ENCODE measurements at regions not wholly inside any gene's neighbourhood (a gene's known extent, or its start where the extent isn't known, plus 50 kb on each side); places are given as distances from the start of the nearest gene placed in this dataset.

DNA sequence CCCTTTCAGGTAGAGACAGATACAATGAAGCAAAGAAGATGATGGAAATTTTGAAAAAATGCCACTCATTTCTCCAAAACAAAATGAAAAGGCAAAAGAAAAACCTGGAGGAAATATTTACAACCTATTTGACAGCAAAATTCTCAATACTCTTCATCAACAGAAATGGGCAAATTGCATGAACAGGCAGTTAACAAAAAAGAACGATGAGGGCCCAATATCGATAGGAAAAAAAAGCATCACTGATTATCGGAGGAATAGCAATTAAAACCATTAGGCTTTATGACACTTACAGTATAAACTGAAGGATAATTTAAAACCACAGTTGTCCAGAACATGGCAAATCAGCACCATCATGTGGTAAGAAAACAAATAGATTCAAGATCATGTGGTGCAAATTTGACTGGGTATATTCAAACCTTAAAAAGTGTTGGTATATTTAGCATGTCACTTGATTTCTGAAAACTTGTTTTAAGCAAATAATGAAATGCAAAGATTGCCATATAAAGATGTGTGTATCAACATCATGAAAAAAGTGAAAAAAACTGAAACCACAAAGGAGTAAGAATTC is 222.9 kb downstream of the BRD1 start:
- no peak for DNase-seq (ENCODE audit: low spot score)

DNA sequence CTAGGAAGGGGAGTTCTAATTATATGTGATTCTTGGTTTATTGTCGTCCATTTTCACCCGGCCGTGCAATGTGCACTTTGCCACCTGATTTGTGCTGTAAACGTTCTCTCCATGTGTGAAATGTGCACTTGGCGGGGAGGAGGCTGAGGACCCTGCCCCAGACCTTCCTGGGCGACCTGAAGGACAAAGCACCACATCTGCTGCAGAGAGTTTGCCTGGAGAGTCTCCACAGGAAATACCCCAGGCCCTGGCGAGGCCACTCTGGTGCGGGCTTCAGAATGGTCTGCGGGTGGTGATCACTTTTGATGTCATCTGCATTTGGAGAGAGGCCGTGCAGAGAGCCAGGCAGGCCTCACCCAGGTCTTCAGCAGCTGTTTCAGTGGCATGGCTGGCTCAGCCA is 224.7 kb downstream of the BRD1 start:
- no peak for DNase-seq (ENCODE audit: low spot score)

DNA sequence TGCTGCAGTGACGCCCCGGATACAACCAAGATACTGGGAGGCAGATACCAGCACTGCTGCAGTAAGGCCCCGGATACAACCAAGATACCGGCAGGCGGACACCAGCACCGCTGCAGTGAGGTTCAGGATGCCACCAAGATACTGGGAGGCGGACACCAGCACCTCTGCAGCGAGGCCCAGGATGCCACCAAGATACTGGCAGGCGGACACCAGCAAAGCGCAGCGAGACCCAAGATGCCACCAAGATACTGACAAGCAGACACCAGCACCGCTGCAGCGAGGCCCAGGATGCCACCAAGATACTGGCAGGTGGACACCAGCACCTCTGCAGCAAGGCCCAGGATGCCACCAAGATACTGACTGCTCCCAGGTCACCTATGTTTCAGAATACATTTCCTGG is 225.2 kb downstream of the BRD1 start:
- no peak for DNase-seq (ENCODE audit: low spot score)

DNA sequence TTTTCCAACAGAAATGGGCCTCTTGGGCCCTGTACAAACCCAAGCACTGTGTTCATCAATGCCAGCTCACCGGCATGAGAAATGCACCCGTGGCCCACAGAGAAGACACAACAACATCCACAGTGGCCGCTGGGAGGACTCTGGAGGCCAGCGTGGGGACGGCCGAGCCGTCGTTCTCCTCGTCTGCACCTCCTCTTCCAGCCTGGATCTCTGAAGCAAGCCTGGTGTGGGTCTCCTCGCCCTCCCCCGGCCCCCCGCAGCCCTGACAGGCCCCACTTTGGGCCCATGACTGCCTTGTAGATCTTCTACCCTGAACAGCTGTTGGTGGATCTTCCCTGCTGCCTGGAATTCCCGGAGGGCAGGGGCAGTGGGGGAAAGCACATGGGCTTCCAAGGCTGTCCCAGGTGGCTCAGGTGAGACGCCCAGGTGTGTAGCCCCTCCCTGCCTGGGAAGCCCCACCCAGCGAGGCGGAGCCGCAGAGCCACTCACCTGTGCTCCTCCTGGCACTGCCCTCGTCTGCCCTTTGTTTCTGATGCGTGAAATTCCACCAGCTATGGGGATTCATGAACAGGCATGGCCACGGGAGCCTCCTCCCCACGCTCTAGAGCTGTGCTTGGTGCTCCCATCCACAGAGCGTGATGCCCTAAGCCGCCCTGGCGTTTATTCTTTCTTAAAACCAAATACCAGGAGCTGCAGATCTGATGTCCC is 225.9 kb downstream of the BRD1 start:
- no peak for DNase-seq (ENCODE audit: low spot score)

DNA sequence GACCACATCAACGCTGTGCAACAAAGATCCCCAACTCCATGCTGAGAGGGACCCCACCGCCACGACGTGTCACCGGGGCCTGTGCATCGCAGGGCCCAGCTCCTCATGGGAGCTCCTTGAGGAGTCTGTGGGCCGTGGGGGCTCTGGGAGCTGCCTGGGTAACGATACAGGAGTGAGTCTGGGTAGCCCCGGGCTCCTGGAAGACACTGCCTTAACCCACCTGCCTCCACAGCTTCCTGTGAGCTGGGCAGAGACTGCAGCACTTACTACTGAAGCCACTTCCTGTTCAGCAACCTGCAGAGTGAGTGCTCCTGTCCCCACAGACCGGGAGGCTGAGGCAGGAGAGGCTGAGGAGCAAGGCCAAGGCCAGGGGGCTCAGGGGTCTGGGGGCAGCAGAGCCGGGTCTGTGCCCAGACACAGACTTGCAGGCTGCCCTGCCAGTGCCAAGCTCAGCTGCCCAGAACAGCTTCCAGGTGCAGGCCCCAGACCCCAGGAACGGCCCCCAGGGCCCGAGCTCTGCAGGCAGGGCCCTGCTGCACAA is 226.7 kb downstream of the BRD1 start:
- DNase-seq (ENCODE audit: low spot score), result no peak

DNA sequence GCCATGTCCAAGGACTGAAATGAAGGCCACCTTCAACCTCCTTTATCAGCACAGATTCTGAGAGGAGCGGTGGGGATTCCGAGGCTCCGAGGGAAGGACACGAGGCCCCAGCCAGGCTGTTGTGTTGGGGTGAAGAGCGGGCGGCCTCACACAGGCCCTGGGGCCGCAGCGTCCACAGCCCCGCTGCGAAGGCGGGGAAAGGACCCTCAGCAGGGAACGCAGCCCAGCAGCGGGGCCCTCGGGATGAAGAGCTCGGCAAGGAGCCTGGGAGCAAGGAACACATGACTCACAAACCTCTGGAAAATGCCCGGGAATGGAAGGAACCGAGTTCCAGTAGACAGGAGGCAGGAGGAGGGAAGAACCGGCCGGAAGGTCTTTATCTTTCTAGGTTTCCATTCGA is 227.2 kb downstream of the BRD1 start:
- no peak for DNase-seq (ENCODE audit: low spot score)

DNA sequence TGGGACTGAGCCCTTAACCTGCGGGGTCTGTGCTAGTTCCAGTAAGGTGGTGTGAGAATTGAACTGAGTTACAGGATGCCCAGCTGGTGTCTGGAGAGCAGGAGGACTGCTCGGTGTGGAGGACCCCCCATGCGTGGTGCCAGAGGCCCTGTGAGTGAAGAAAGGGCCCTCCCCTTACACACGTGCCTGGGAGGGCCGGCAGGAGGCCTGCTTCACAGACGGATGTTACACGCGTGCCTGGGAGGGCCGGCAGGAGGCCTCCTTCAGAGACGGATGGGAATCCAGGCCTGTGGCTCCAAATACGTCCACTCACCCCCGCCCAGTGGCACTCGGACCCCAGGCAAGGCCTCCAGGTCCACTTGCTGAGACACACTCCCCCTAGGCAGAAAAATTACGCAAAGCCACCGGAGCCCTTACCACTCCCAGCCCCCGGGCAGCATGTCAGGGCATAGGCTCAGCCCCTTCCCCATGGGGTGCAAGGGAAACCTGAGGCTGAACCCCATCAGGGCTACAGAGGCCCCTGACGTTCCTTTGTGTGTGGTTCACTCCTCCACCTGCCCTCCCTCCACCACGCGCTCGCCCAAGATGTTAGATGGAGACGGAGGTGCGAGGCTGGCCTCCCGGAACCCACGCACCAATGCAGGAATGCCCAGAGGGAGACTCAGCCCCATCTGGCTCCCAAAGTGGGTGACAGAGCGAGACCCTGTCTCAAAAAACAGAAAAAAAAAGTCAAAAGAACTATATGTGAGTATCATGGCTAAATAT is 227.8 kb downstream of the BRD1 start:
- DNase-seq (ENCODE audit: low spot score), result no peak

DNA sequence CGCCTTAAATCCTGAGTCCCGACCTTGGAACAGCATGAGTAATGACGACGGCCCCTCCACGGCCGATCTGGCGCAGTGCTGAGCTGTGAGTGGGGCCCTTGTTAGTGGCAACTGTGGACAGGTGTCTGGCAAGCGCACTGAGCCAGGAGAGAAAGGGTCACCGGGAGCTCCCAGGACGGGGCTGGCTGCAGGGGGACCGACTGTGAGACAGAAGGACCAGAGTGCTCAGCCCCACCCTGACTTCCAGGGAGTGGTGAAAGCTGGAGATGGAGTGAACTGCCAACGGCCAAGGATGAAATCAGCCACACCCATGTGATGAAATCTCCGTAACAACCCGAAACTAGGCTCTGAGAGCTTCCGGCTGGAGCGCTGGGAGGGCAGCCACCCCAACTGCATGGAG is 228.6 kb downstream of the BRD1 start:
- no peak for DNase-seq (ENCODE audit: low spot score)

DNA sequence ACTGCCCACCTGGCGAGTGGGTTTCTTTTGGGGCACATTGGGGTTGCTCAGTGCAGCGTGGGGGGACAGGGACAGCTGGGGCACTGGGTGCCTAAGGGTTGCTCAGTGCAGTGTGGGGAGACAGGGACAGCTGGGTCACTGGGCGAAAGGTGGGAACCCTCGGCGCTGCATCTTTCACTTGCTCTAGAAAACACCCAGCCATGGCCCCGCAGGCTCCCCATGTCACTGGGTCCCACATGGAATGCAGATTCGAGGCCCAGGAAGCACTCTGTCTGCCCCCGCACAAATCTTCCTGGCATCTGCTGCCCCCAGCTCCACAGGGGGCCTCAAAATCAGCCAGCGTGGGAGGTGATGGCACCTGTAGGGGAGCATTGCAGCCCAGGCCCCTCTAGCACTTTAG is 229.3 kb downstream of the BRD1 start:
- no peak for DNase-seq (ENCODE audit: low spot score)

DNA sequence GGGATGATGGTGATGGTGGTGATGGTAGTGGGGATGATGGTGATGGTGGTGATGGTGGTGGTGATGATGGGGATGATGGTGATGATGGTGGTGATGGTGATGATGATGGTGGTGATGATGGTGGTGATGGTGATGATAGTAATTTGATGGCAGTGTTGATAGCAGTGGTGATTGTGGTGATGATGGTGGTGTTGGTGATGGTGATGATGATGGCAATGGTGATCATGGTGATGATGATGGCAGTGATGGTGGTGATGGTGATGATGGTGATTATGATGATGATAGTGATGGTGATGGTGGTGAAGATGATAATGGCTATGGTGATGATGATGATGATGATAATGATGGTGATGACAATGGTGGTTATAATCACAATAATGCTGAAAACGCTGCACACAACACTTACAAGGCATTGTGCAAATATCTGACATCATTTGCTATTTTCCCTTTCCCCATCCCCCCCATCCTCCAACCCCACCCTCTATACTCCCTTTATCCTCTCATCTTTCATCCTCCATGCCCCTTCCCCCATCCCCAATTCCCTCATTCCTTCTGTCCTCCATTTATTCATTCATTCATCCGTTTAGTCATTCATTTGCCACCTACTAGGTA is 230.1 kb downstream of the BRD1 start:
- no peak for DNase-seq (ENCODE audit: low spot score)

DNA sequence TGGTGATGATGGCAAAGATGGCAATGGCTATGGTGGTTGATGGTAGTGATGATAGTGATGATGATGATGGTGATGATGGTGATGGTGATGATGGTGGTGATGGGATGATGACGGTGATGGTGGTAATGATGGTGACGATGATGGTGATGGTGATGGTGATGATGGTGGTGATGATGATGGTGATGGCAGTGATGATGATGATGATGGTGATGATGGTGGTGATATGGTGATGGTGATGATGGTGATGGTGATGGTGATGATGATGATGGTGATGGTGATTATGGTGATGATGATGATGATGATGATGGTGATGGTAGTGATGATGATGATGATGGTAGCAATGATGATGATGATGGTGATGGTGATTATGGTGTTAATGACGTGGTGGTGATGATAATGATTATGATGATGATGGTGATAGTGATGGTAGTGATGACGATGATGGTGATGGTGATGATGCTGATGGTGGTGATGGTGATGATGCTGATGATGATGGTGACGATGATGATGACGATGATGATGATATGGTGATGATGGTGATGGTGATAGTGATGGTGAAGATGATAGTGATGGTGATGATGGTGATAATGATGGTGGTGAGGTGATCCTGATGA is 232.1 kb downstream of the BRD1 start:
- no peak for DNase-seq (ENCODE audit: low spot score)

DNA sequence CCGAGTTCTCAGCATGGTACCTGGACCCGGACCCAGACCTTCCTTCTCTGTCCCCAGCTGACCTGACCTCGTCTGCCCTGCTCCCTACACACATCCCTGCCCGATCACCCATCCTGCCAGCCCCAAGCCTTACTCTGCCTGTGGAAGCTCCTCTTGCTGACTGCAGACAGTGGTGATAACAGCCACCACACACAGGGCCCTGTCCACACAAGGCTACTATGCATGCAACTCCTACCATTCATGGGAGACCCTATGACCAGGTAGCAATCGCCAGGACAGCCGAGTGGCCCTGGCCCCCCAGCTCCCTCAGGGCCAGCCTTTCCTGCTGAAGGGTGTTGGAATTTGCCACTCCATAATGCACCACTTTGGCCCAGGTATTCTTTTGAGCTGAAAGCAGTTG is 233.6 kb downstream of the BRD1 start:
- DNase-seq (ENCODE audit: low spot score), result no peak

DNA sequence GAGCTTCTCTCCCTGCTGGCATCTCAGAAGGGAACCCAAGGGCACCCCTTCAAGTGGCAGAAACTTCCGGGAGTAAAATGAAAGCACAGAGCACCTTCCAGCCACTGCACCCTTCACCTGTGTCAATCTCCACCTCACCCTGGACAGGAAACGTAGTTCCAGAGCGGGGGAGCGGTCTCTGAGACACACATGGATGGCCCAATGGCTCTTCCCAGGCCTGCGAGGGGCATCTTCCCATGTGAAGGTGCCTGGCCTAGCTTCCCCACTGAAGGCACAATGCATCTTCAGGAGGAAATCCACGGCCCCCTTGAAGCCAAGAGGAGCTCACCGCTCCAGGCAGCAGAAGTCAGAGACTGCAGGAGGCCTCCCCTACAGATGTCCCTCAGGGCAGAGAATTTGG is 234.2 kb downstream of the BRD1 start:
- no peak for DNase-seq (ENCODE audit: low spot score)

DNA sequence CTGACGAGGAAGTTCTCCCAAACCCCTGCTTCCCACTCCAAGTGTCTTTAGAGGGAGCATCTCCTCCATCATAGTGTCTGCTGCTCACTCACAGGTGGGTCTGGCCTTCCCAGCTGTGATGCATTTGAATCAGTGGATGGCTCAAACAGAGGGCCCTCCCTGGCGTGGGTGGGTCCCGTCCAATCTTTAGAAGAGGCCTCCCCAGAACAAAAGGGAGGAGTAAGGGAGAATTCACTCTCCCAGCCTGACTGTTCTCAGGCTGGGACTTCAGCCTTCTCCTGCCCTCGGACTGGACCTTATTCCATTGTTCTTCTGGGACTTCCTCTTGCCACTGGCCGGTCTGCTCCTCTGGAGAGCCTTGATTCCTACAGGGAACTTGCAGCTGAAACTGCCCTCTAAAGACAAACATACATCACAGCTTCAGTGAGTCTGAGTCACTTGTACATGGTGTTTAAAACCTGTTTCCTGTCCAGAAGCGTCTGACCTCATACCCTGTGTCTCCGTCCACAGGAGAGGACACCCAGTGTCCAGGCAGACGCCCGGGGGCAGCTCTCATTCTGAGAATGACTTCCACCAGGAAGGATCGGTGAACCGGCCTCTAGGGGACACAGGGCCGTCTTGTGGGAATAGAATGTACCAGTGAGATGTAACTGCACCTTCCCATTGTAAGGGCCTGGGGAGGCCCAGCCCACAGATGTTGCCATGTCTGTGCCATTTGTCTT is 234.7 kb downstream of the BRD1 start:
- no peak for DNase-seq (ENCODE audit: low spot score)

DNA sequence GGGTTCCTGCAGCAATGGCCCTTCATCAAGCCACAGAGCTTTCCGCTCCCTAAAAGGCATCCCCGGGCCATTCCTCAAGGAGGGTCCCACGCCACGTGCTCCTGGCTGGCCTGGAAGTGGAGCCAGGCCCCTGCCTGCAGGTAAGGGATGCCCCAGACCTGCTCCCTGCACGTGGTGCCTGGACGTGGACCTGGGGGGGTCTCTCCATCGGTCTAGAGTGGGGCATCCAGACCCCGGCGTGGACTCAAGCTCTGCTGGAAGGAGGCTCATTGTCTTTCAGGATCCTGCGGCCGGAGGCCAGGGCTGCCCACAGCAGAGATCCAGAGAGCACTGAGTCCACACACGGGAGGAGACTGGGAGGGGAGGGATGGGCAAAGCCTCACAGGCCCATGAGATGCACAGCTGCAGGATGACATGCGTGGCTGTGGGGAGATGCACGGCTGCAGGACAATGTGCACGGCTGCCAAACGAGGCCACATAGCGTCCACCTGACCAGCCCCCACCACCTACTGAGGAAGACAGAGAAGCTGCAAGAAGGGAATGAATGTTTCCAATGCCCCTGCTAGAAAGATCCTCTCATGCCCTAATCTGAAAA is 236.7 kb downstream of the BRD1 start:
- no peak for DNase-seq (ENCODE audit: low spot score)

DNA sequence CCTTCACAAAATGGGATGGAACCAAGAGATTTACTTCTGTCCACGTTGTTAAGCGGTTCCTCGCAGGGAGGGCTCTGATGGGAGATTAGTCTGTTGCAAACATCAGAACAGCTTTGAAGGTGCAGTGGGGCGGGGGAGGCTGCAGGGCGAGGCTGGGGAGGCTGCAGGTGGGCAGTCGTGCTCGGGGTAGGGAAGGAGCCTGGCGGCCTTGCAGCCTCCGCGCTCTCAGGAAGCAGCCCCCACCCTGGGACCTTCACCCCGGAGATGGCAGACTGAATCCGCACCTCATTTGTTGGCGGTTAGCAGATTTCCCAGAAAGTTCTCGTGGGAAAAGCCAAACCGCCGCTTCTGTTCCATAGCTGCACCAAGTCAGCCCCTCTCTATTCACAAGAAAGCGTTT is 237.3 kb downstream of the BRD1 start:
- DNase-seq (ENCODE audit: low spot score), result no peak

DNA sequence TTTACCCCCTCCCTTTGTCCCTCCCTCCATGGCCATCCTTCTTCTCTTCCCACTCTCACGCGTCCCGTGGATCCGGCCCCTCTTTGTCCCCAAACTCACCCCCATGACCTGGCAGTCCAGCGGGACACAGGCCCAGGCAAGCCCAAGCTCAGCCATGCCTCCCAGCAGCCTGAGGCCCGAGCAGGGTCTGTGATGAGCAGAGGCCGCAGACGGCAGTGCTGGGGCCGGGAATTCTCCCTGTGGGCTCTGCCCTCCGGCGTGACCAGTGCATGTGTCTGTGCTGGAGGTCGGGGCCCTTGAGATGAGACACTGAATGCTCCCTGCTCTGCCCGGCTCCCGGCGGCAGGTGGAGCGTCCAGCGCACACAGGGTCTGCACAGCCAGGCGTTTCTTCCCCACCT is 237.9 kb downstream of the BRD1 start:
- DNase-seq (ENCODE audit: low spot score), result no peak

DNA sequence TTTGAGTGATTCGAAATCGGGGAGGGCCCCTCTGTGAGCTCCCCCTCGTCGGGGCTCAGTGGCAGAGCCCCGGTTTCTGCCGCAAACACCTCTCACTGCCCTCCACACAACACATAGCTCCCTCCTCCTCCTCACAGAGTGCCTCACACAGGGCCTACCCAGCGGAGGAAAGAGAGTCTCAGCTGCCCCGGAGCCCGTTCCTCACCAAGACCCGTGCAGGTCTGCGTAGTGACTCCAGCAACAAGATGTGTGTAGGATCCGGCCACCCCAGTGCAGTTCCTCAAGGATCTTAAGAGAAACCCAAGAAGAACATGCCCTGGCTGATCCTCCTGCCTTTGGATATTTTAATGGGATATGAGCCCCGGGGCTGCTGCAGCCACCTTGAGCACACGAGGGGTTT is 238.4 kb downstream of the BRD1 start:
- no peak for DNase-seq (ENCODE audit: low spot score)

DNA sequence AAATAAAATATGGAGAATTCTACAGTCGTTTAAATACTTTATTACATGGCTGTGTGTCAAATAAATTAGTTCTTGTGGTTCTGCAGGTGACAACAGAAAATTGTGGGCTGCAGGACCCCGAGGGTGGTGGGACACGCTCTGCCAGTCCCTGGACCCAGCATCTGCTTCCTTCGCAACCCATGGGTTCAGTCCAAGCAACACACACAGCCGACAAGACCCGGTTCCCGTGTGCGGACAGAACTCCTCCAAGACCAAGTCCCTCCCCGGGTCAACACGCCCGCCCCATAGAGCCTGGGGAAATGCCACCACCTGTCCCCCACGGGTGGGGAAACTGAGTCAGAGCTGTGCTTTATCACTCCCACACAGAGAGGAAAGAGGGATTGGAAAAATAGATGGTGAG is 238.9 kb downstream of the BRD1 start:
- no peak for DNase-seq (ENCODE audit: low spot score)

DNA sequence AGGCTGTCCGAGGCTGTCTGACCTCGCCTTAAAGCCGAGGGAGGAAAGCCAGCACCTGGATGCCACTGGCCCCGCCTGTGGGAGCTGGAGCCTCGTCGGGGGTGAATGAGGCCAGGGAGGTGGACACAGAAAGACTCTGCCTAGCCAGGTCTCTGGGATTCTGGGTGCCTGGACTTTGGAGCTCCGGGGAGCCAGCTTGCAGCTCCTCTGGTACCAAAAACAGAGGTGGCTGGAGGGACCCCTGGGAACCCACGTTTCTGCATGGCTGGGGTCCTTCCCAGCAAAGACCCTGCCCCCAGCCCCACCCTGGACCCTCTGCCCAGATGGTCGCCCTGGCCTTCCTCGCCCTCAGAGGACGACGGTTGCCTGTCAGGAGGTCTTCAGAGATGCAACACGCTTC is 239.7 kb downstream of the BRD1 start:
- no peak for DNase-seq (ENCODE audit: low spot score)

DNA sequence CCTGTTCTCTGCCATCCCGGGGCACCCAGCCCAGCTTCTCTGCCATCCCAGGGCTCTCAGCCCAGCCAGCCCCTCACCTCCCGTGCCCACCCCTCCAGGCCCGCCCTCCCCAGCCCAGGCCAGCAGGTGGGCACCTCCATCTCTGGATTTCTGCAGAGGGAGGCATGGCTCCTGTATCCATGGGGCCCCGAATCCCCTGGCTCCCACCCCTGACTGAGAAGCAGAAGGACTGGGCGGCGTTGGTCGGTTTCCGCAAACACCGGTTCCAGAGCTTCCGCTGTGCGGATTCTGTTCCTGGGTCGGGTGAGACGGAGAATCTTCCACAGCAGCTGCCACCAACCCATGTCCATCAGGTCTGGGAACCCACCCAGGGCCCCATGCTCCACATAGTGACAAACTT is 240.3 kb downstream of the BRD1 start:
- DNase-seq (ENCODE audit: low spot score), result no peak

All from AG08395 (cell line).